HepG2 (cell line): ENCODE measurements at regions not wholly inside any gene's neighbourhood (a gene's known extent, or its start where the extent isn't known, plus 50 kb on each side); places are given as distances from the start of the nearest gene placed in this dataset.

ENCODE experiments used
- ATAC-seq: fragments of 200-7000 bp; cut with Tn5 transposase; 3 replicates; pipeline ENCODE4 v1.9.1; 2020; ENCODE audit warnings: mild to moderate bottlenecking, moderate library complexity
- BruUV-seq: library from RNA; stranded (reverse); fragments of 400-500 nt; replicated peaks from 2 replicates; lab custom pipeline; 2021; lab: Mats Ljungman, UMichigan
- CTCF ChIA-PET: fragments of 300-600 bp; formaldehyde crosslinking; extraction: SDS; loops from one replicate; lab custom pipeline; 2021; ENCODE audit warnings: low total read pairs, inconsistent platforms, low intra/inter-chr PET ratio; lab: Yijun Ruan, JAX
- POLR2A ChIA-PET: fragments of 350-600 bp; sonication (Branson Sonifier 250); formaldehyde crosslinking; loops from one replicate; lab custom pipeline; 2020; ENCODE audit warnings: antibody characterized with exemption, inconsistent platforms; lab: Yijun Ruan, JAX
- DNase-seq: peaks from one replicate; pipeline ENCODE4 v3.0.0-alpha.2; 2015; ENCODE audit warnings: low spot score
- FAIRE-seq: peaks from 3 replicates; lab custom pipeline; 2011; peaks lifted over from hg19 to GRCh38; lab: Jason Lieb, UNC
- H2AFZ ChIP-seq: one replicate; pipeline ENCODE4 v1.6.1; 2011; ENCODE audit warnings: low read length, inconsistent platforms
- H3K27ac ChIP-seq: fragments of 300-600 bp; 3 replicates; pipeline ENCODE4 v1.8.0; 2011; ENCODE audit warnings: mixed run types, mild to moderate bottlenecking, mixed read lengths, low read length, inconsistent platforms; ENCODE audit not compliant: insufficient read depth; ENCODE audit errors: extremely low read length
- H3K27me3 ChIP-seq, 2 experiments: fragments of 200-600 bp in 1 of 2; 2 replicates in 1 of 2; 3 replicates in 1 of 2; pipeline versions ENCODE4 v1.6.0 to v1.8.0; 2011; ENCODE audit warnings: low read length in 2 of 2, mild to moderate bottlenecking in 2 of 2, moderate library complexity in 2 of 2, inconsistent platforms in 1 of 2; ENCODE audit not compliant: insufficient read depth in 2 of 2, control insufficient read depth in 1 of 2
- H3K36me3 ChIP-seq, 2 experiments: fragments of 200-600 bp in 1 of 2; replicated peaks in 1 of 2; 2 replicates in 1 of 2; 3 replicates in 1 of 2; pipeline versions ENCODE4 v1.5.1 to v1.8.0; 2011; ENCODE audit warnings: low read length in 2 of 2, inconsistent platforms in 1 of 2; ENCODE audit not compliant: insufficient read depth in 2 of 2, control insufficient read depth in 1 of 2
- H3K4me1 ChIP-seq: 2 replicates; pipeline ENCODE4 v1.5.1; 2012; ENCODE audit warnings: low read length, inconsistent platforms; ENCODE audit not compliant: insufficient read depth
- H3K4me2 ChIP-seq: 2 replicates; pipeline ENCODE4 v1.6.0; 2011; ENCODE audit warnings: low read depth, low read length, inconsistent platforms
- H3K4me3 ChIP-seq, 3 experiments: fragments of 200-600 bp in 1 of 3; sonication (generic), shearing (Covaris generic) in 1 of 3; replicated peaks in 1 of 3; 2 replicates each; pipeline ENCODE4 v1.5.1; 2011 to 2016; ENCODE audit warnings: low read length in 3 of 3, inconsistent platforms in 2 of 3, low read depth in 2 of 3, mild to moderate bottlenecking in 2 of 3, control low read depth in 1 of 3, mixed read lengths in 1 of 3; ENCODE audit not compliant: insufficient read depth in 1 of 3
- H3K79me2 ChIP-seq: one replicate; pipeline ENCODE4 v1.6.1; 2011; ENCODE audit warnings: low read length, inconsistent platforms; ENCODE audit not compliant: insufficient read depth
- H3K9ac ChIP-seq: 2 replicates; pipeline ENCODE4 v1.6.0; 2011; ENCODE audit warnings: mild to moderate bottlenecking, low read depth, low read length, inconsistent platforms; ENCODE audit not compliant: insufficient read depth
- H3K9me3 ChIP-seq: 2 replicates; pipeline ENCODE4 v1.5.1; 2012; ENCODE audit warnings: mild to moderate bottlenecking, low read length
- H4K20me1 ChIP-seq: 2 replicates; pipeline ENCODE4 v1.6.0; 2011; ENCODE audit warnings: inconsistent platforms, mild to moderate bottlenecking, low read length, moderate library complexity; ENCODE audit not compliant: insufficient read depth
- CEBPZ ChIP-seq: IDR thresholded peaks from 2 replicates; pipeline ENCODE4 v1.6.1; 2012; ENCODE audit warnings: low read length, improper control_type of control experiment
- ETS1 ChIP-seq: sonication (generic); formaldehyde crosslinking; IDR thresholded peaks from 2 replicates; pipeline ENCODE4 v1.4.0; 2020; ENCODE audit warnings: missing genetic modification reagents
- MTA3 ChIP-seq: sonication (generic); formaldehyde crosslinking; IDR thresholded peaks from 2 replicates; pipeline ENCODE4 v1.4.0; 2020; ENCODE audit warnings: missing genetic modification reagents
- RFX3 ChIP-seq: IDR thresholded peaks from 2 replicates; pipeline ENCODE4 v1.6.1; 2016; ENCODE audit warnings: missing biosample characterization, missing genetic modification reagents
- ZBTB44 ChIP-seq: sonication (generic); formaldehyde crosslinking; IDR thresholded peaks from 2 replicates; pipeline ENCODE4 v1.4.0; 2020; ENCODE audit warnings: missing genetic modification reagents
- ZNF512 ChIP-seq: sonication (generic); formaldehyde crosslinking; IDR thresholded peaks from 2 replicates; pipeline ENCODE4 v1.4.0; 2020; ENCODE audit warnings: mild to moderate bottlenecking, missing genetic modification reagents
- WGBS: methylation state at CpG from one replicate; pipeline ENCODE4 v1.1.6; 2017; ENCODE audit warnings: low lambda C conversion rate; 5-methylcytosine and 5-hydroxymethylcytosine counted together
- in situ Hi-C: cut with HindIII; loops from 2 replicates; pipeline ENCODE4 v1.10.0; 2017; ENCODE audit warnings: low pct_unique_long_range_greater_than_20kb; ENCODE audit not compliant: extremely low pct_ligation_motif_present
- intact Hi-C: fragments of 100-400 bp; cut with micrococcal nuclease; formaldehyde crosslinking; loops from one replicate; pipeline ENCODE4 v1.10.0; 2022; ENCODE audit not compliant: unreplicated experiment
- TF ChIP-seq, protein P1 (sequence below): sonication (generic); formaldehyde crosslinking; IDR thresholded peaks from 2 replicates; pipeline ENCODE4 v1.8.0; 2022; ENCODE audit warnings: mild to moderate bottlenecking, missing genetic modification reagents
- TF ChIP-seq, protein P2 (sequence below): sonication (generic); formaldehyde crosslinking; IDR thresholded peaks from 2 replicates; pipeline ENCODE4 v1.4.0; 2020; ENCODE audit warnings: missing genetic modification reagents, borderline replicate concordance

GRCh38 chr7:32219416-32219815 lies 149.2 kb upstream of the PDE1C start (continued):
- TF ChIP-seq, protein P1, sequence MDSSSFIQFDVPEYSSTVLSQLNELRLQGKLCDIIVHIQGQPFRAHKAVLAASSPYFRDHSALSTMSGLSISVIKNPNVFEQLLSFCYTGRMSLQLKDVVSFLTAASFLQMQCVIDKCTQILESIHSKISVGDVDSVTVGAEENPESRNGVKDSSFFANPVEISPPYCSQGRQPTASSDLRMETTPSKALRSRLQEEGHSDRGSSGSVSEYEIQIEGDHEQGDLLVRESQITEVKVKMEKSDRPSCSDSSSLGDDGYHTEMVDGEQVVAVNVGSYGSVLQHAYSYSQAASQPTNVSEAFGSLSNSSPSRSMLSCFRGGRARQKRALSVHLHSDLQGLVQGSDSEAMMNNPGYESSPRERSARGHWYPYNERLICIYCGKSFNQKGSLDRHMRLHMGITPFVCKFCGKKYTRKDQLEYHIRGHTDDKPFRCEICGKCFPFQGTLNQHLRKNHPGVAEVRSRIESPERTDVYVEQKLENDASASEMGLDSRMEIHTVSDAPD (CRISPR knock-in tag): no peak

- in situ Hi-C loops (loop anchor here (10.0 kb wide), 2 partner anchors 126 to 256 kb away; no protein-coding TSS in a partner anchor), intact Hi-C loops (no loop called here)
- Histone ChIP-seq H3K4me1 (no peaks in the 10 kb centered on the region), H3K27ac (no peak overlapping the region), H3K27me3 (no peaks in the 10 kb centered on the region), H3K79me2 (no peaks in the 10 kb centered on the region), H3K36me3 (no peaks in the 10 kb centered on the region), H3K9me3 (no peaks in the 10 kb centered on the region), H4K20me1 (no peaks in the 10 kb centered on the region), H2AFZ (no peak overlapping the region), H3K4me3 (no peak overlapping the region), H3K9ac (no peak overlapping the region), H3K4me2 (no peak overlapping the region)
- CTCF ChIA-PET: no interaction called here
- 4% methylated on average over 3 of the region's 3 CpGs for WGBS
- ATAC-seq: no peak
- POLR2A ChIA-PET: no interaction called here
- no peak for FAIRE-seq
- no TSS peak for BruUV-seq
- no peak for DNase-seq
- TF ChIP-seq ETS1 (CRISPR knock-in tag) (no peak), MTA3 (CRISPR knock-in tag) (no peak), ZBTB44 (CRISPR knock-in tag) (no peak), ZNF512 (no peak), RFX3 (no peak), CEBPZ (no peak)
- TF ChIP-seq, protein P2, sequence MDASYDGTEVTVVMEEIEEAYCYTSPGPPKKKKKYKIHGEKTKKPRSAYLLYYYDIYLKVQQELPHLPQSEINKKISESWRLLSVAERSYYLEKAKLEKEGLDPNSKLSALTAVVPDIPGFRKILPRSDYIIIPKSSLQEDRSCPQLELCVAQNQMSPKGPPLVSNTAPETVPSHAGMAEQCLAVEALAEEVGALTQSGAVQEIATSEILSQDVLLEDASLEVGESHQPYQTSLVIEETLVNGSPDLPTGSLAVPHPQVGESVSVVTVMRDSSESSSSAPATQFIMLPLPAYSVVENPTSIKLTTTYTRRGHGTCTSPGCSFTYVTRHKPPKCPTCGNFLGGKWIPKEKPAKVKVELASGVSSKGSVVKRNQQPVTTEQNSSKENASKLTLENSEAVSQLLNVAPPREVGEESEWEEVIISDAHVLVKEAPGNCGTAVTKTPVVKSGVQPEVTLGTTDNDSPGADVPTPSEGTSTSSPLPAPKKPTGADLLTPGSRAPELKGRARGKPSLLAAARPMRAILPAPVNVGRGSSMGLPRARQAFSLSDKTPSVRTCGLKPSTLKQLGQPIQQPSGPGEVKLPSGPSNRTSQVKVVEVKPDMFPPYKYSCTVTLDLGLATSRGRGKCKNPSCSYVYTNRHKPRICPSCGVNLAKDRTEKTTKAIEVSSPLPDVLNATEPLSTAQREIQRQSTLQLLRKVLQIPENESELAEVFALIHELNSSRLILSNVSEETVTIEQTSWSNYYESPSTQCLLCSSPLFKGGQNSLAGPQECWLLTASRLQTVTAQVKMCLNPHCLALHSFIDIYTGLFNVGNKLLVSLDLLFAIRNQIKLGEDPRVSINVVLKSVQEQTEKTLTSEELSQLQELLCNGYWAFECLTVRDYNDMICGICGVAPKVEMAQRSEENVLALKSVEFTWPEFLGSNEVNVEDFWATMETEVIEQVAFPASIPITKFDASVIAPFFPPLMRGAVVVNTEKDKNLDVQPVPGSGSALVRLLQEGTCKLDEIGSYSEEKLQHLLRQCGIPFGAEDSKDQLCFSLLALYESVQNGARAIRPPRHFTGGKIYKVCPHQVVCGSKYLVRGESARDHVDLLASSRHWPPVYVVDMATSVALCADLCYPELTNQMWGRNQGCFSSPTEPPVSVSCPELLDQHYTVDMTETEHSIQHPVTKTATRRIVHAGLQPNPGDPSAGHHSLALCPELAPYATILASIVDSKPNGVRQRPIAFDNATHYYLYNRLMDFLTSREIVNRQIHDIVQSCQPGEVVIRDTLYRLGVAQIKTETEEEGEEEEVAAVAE (CRISPR knock-in tag): no peak
Measured at GRCh38 chr7:32218741-32219288, 148.6 kb upstream of the PDE1C start.
